ENCODE measurements at regions not wholly inside any gene's neighbourhood (a gene's known extent, or its start where the extent isn't known, plus 50 kb on each side); places are given as distances from the start of the nearest gene placed in this dataset.

- Histone ChIP-seq H3K27ac (no peak overlapping the region), H3K4me3 (no peak overlapping the region), H3K27me3 (no peaks in the 10 kb centered on the region), H3K9me3 (peaks cover 0 to 6% (median 0%) of the 10 kb centered on the region in 3 donors), H3K36me3 (no peaks in the 10 kb centered on the region), H3K4me1 (no peaks in the 10 kb centered on the region)
- no peak for DNase-seq
- intact Hi-C loops (cut with DNase I; ENCODE audit: low total_unique reads), result no loop called here
- TF ChIP-seq, protein P1, sequence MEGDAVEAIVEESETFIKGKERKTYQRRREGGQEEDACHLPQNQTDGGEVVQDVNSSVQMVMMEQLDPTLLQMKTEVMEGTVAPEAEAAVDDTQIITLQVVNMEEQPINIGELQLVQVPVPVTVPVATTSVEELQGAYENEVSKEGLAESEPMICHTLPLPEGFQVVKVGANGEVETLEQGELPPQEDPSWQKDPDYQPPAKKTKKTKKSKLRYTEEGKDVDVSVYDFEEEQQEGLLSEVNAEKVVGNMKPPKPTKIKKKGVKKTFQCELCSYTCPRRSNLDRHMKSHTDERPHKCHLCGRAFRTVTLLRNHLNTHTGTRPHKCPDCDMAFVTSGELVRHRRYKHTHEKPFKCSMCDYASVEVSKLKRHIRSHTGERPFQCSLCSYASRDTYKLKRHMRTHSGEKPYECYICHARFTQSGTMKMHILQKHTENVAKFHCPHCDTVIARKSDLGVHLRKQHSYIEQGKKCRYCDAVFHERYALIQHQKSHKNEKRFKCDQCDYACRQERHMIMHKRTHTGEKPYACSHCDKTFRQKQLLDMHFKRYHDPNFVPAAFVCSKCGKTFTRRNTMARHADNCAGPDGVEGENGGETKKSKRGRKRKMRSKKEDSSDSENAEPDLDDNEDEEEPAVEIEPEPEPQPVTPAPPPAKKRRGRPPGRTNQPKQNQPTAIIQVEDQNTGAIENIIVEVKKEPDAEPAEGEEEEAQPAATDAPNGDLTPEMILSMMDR (IDR thresholded peaks at IDR 0.05), result no peak
These were observed 306.2 kb downstream of the GALC start for GRCh38 chr14:87686746-87687145.

GRCh38 chr14:87679866-87680265 lies 313.1 kb downstream of the GALC start:
- TF ChIP-seq, protein P1 (IDR thresholded peaks at IDR 0.05), result no peak
- H3K4me1 ChIP-seq, result no peaks in the 10 kb centered on the region
- H3K9me3 ChIP-seq, result peaks cover 0 to 6% (median 0%) of the 10 kb centered on the region in 3 donors
- H3K27ac ChIP-seq, result no peak overlapping the region
- no peaks in the 10 kb centered on the region for H3K27me3 ChIP-seq
- H3K36me3 ChIP-seq, result no peaks in the 10 kb centered on the region
- H3K4me3 ChIP-seq, result no peak overlapping the region
- DNase-seq, result no peak
- intact Hi-C loops (cut with DNase I; ENCODE audit: low total_unique reads), result no loop called here

DNA sequence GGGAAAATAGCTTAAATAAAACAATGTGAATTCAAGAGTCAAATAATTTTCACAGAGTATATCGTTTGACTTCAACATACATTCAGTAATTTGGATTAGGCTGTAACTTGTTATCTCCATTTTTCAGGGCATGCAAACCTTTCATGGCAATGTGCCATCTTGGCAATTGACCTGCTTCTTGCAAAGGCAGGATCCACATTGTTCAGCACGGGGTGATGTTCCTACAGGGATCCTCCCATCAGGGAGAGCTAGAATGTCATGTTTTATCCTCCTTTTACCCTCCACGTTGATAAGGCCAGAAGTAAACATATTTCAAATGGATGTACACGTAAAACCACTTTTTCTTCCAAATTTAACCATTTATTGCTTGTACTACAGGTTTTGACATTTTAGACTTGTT lies 314.4 kb downstream of the GALC start:
- no peak overlapping the region for H3K27ac ChIP-seq
- intact Hi-C loops (cut with DNase I; ENCODE audit: low total_unique reads), result no loop called here
- peaks cover 0 to 5% (median 0%) of the 10 kb centered on the region in 3 donors for H3K9me3 ChIP-seq
- H3K4me1 ChIP-seq, result no peaks in the 10 kb centered on the region
- H3K4me3 ChIP-seq, result no peak overlapping the region
- TF ChIP-seq, protein P1 (IDR thresholded peaks at IDR 0.05), result no peak
- no peaks in the 10 kb centered on the region for H3K36me3 ChIP-seq
- no peaks in the 10 kb centered on the region for H3K27me3 ChIP-seq
- no peak for DNase-seq

GRCh38 chr14:87676814-87677437 lies 316.1 kb downstream of the GALC start:
- Histone ChIP-seq H3K27ac (no peak overlapping the region), H3K27me3 (no peaks in the 10 kb centered on the region), H3K36me3 (no peaks in the 10 kb centered on the region), H3K4me1 (no peaks in the 10 kb centered on the region), H3K4me3 (no peak overlapping the region), H3K9me3 (no peaks in the 10 kb centered on the region)
- DNase-seq, result no peak
- TF ChIP-seq, protein P1 (IDR thresholded peaks at IDR 0.05), result no peak
- intact Hi-C loops (cut with DNase I; ENCODE audit: low total_unique reads), result no loop called here

GRCh38 chr14:87667659-87668058 lies 325.3 kb downstream of the GALC start:
- Histone ChIP-seq H3K9me3 (no peaks in the 10 kb centered on the region), H3K4me1 (no peaks in the 10 kb centered on the region), H3K27me3 (no peaks in the 10 kb centered on the region), H3K36me3 (no peaks in the 10 kb centered on the region), H3K27ac (no peak overlapping the region), H3K4me3 (no peak overlapping the region)
- no peak for DNase-seq
- intact Hi-C loops (cut with DNase I; ENCODE audit: low total_unique reads), result no loop called here
- TF ChIP-seq, protein P1 (IDR thresholded peaks at IDR 0.05), result no peak

DNA sequence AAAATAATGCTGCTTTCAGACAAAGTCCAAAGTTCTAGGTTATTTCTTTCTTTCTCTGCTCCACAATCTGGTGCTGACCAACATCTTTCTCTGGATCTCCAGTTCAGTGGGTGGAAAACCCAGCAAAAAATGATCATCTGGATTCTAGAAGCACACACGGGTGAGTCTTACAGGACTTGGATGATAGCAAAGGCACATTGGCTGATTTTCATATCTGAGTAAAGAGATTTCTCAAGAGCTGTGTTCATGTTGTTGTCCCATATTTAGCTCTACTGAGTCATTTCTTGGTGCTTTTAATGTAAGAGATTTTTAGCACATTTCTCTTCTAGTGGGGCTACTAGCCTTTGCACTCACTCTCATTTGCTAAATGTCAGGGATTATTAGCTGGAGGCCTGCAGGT lies 336.7 kb downstream of the GALC start:
- H3K27me3 ChIP-seq, result no peaks in the 10 kb centered on the region
- TF ChIP-seq, protein P1 (IDR thresholded peaks at IDR 0.05), result no peak
- H3K4me1 ChIP-seq, result no peaks in the 10 kb centered on the region
- intact Hi-C loops (cut with DNase I; ENCODE audit: low total_unique reads), result no loop called here
- peaks cover 0 to 6% (median 3%) of the 10 kb centered on the region in 3 donors for H3K9me3 ChIP-seq
- no peaks in the 10 kb centered on the region for H3K36me3 ChIP-seq
- H3K27ac ChIP-seq, result no peak overlapping the region
- no peak overlapping the region for H3K4me3 ChIP-seq
- no peak for DNase-seq
